Renal pelvis (tissue), 1 donor: ENCODE measurements at regions not wholly inside any gene's neighbourhood (a gene's known extent, or its start where the extent isn't known, plus 50 kb on each side); places are given as distances from the start of the nearest gene placed in this dataset.
A peak's percentile ranks its signal among the peaks of the same experiment; 100 is the strongest.
"Not testable (repeated sequence)": the region's sequence is repeated elsewhere in the genome, so short reads cannot be mapped to it uniquely, and the experiment has no call there.

ENCODE experiments used
- DNase-seq: peaks from one replicate; pipeline ENCODE4 v3.0.0-alpha.2; 2013

DNA sequence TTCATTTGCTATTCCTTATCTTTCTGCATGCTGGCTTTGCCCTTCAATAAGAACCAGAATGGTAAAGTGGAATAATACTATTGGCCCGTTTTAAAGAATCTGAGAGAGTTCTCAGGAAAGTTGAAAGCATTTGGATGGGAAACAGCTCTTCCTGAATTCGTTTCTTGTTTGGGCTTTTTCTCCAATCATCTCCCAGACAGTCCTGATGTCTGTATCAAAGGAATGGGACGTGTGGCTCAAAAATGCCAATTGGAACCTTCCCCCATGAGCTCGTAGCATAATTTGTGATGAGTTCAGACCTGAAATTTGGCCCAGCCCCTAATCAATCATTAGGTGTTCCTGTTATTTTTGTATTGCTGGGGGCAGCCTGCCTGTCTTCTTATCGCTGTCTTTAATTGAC lies 75.8 kb upstream of the BACH2 start:
- no peak for DNase-seq

DNA sequence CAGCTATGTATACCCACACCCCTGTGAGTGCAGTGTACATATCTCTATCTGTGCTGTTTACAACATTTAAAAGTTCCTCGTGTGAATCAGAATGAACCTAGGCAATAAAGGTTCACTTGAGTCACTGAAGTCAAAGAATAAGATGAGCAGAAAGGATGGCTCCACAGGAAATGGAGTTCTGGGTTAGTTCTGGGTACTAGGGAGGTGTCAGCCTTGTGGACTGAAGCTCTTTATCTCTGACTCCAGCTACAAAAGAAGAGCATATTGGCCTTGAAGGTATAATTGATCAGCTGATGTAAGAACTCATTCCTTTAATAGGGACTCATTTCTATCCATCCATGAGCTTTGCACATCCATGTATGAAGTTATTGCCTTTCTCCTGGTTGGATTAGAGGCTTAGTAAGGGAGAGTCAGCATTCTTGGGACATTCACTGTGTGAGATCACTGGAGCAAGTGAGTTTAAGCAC lies 73.9 kb upstream of the BACH2 start:
- DNase-seq: no peak

- DNase-seq: no peak
Measured at GRCh38 chr6:90369651-90370050, 73.0 kb upstream of the BACH2 start.

DNA sequence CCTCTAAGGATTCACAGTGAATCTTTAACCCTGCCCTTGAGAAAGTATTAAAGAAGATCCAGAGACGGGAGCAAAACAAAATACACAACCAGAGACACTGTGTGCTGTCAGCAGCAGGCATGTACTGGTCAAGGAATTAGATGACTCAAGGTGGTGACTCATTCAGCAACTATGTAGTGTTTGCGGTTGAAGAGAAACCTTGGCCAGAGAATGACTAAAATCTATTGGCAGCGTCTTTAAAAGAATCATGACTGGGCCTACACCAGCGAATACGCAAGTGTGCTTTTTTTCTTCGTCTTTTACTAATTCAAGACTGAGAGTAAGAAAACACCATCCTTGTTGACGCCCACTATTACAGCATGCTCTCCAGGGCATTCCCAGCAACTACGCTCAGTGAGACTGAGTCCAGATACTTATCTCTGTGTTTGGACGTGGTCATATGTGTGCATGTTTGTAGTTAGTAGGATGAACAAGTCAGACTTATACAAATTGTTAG lies 72.4 kb upstream of the BACH2 start:
- DNase-seq: no peak

DNA sequence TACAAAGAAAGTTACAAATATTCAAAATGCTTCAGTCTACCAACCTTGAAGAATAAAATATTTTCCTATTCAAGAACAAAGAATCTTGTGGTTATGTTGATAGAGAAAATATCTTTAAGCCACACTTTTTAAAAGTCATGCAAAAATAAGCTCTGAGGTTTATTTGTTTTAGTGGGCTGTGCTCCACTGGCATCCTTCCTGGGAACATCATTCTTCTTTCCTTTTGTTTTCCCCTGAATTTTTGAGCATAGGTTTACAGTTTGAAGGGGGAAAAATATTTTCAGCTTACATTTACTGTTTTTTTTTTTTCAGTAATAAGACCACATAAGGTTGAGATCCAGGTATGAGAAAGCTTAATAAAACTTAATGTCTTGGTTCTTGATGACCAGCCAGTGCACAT lies 72.0 kb upstream of the BACH2 start:
- no peak for DNase-seq

- no peak for DNase-seq
Measured at GRCh38 chr6:90368001-90368400, 71.4 kb upstream of the BACH2 start.

- no peak for DNase-seq
Measured at GRCh38 chr6:90365565-90366219, 69.0 kb upstream of the BACH2 start.

GRCh38 chr6:90365002-90365401 lies 68.4 kb upstream of the BACH2 start:
- DNase-seq: no peak

DNA sequence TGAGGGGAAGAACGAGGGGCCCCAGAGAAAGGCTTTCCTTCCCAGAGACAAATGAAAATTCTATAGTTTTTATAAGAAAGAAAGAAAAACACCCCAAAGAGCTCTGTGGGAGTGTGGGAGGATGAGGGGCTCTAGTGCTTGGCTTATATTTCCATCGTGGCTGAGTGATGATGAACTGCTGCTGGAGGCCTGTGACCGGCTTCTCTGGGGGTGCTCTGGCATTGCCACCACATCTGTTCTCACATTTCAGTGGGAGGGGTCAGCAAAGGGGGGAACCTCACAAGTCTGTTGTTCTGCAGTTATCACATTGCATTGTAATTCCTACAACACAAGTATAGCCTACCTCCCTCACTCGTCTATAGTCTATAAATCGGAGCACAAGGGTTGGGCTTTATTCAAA lies 67.6 kb upstream of the BACH2 start:
- peak; percentile 64 for DNase-seq

GRCh38 chr6:90362318-90362717 lies 65.7 kb upstream of the BACH2 start:
- DNase-seq: no peak

DNA sequence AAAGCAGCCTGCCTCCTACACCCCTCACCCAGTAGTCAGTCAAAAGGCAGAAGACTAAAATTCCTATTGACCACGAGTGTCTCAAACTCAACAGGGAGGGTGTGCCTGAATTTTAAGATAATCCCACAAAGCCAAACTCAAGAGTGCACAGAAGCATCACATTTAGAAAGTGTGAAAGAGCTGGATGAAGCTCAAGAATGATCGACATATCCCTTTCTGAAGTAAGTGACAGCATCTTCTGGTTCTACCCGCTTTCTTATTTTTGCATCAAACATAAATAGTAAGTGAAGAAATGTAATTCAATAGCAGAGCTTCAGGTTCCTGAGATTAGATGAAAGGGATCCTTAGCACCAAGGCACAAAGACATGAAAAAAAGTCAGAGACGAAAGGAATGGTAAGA lies 64.5 kb upstream of the BACH2 start:
- no peak for DNase-seq

DNA sequence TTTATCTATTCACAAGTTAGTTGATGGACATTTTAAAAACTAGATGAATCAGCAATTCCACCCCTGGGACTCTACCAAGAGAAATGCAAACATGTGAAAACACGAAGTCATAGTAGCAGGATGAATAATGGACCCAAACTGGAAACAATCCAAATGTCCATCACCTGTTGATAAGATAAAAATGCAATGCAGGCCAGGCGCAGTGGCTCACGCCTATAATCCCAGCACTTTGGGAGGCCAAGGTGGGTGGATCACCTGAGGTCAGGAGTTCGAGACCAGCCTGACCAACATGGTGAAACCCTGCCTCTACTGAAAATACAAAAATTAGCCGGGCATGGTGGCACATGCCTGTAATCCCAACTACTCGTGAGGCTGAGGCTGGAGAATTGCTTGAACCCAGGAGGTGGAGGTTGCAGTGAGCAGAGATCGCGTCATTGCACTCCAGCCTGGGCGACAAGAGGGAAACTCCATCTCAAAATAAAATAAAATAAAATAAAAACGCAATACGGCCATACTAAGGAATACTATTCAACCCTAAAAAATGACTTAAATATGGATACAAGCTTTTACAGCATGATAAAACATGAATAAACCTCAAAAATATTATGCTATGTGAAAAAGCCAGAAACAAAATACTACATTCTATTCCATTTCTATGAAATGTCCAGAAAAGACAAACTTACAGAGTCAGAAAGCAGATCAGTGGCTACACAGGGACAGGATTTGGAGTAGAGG lies 61.6 kb upstream of the BACH2 start:
- DNase-seq: not testable (repeated sequence)

DNA sequence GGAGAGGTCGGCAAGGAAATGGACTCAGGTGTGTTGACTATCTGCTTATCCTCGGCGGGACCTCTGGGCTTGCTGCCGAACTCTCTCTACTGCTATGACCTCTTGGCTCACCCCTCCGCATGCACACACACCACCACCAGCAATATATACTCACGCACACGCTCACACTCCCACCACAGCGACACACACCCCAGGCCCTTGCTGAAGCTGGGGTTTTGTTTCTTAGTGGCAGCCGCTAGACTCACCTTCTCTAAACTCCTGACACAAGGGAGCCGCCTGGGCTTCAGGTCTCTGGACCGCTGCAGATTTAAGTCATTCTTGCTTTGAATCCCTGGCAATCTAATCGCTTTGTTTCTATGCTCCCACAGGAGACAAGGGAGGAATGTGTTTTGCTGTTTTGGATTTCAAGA lies 59.4 kb upstream of the BACH2 start:
- no peak for DNase-seq

DNA sequence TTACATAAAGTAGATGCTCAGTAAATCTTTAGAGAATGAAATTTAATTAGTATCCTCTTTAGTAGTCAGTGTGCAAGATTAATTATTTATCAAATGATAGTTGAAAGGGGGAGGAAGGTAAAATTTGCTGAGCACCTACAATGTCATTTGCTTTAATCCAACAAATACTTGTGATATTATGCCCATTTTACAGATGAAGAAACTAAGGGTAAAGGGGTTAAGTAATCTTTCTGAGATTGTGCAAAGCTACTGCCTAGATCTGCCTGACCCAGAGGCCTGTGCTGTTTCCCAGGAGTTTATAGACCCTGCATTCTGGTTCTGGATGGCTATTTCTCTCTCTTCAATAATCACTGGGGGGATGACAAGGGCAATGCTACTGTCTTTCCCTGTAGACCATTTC lies 58.3 kb upstream of the BACH2 start:
- DNase-seq: no peak

DNA sequence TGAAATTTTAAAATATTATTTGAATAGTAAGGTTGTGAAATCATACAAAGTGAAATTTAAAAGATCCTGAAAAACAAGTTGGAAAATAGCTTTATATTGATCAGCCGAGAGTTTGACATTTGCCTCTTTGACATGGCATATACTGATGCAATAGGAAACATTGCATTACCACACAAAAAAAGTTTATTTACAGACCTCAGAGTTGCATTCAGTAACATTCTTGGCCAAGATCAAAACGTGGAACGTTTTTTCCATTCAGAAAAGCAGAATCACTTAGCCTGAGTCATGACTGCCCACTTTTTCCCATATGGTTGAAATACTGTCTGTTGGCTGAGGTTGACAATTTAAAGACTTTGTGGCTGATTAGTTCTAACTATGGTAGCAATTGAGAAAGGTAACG lies 55.1 kb upstream of the BACH2 start:
- no peak for DNase-seq

- DNase-seq: no peak
Measured at GRCh38 chr6:90350689-90351554, 54.3 kb upstream of the BACH2 start.

GRCh38 chr6:90347411-90347851 lies 50.8 kb upstream of the BACH2 start:
- DNase-seq: no peak

GRCh38 chr6:90346729-90347128 lies 50.1 kb upstream of the BACH2 start:
- DNase-seq: no peak
